GM12873 (cell line): ENCODE measurements at regions not wholly inside any gene's neighbourhood (a gene's known extent, or its start where the extent isn't known, plus 50 kb on each side); places are given as distances from the start of the nearest gene placed in this dataset.

Experiments used
- TF ChIP-seq, protein P1 (sequence below): IDR thresholded peaks from 2 replicates; pipeline ENCODE4 v1.5.1; 2012; ENCODE audit warnings: low read depth, mild to moderate bottlenecking, moderate library complexity, low read length, control low read depth; ENCODE audit not compliant: insufficient read depth; ENCODE audit errors: missing control alignments

DNA sequence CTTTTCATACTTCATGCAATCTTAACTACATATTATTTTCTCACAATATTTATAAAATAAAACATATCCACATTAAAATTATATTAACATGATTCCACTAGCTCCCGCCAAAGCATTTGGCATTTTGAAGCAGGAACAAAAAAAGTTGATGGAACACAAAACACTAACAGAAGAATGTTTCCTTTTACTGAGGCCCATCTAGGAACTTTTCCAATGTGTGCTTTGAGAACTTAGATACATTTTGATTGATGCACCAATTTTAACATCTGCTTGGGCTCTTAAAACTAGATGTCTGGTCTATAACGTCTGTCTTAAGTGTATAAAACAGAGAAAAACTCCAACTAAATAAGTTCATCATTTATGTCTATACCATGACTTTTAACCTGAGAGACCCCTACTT lies 1214.8 kb downstream of the SORCS1 start:
- TF ChIP-seq, protein P1, sequence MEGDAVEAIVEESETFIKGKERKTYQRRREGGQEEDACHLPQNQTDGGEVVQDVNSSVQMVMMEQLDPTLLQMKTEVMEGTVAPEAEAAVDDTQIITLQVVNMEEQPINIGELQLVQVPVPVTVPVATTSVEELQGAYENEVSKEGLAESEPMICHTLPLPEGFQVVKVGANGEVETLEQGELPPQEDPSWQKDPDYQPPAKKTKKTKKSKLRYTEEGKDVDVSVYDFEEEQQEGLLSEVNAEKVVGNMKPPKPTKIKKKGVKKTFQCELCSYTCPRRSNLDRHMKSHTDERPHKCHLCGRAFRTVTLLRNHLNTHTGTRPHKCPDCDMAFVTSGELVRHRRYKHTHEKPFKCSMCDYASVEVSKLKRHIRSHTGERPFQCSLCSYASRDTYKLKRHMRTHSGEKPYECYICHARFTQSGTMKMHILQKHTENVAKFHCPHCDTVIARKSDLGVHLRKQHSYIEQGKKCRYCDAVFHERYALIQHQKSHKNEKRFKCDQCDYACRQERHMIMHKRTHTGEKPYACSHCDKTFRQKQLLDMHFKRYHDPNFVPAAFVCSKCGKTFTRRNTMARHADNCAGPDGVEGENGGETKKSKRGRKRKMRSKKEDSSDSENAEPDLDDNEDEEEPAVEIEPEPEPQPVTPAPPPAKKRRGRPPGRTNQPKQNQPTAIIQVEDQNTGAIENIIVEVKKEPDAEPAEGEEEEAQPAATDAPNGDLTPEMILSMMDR, result no peak

DNA sequence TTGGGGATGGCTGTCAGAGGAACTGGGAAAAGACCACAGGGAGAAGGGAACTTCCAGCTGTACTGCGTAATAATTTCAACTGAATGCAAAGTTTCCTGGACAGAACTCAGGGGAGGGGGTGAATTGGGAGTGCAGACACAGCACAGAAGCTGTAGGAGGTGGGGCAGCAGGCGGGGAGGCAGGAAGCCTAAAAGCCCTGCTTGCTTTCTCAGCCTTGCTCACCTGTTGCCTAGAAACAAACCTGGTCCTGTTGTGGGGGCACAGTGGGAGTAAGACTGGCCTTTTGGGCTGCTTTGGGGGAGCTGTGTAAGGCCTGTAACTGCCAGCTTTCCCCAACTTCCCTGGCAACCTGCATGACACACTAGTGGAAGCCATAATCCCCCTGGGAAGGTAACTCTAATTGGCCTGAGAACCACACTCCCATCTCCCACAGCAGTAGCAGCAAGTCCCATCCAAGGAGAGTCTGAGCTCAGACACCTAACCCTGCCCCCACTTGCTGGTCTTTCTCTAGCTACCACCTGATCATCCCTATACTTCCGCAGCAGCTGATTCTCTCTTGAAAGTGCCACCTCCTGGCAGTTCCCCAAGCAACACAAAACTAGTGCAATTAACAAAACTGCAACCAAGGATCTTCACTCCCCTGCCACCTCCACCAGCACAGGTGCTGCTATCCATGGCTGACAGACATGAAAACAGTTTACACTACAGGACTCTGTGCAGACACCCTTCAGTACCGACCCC lies 1239.3 kb downstream of the SORCS1 start:
- TF ChIP-seq, protein P1, result no peak

DNA sequence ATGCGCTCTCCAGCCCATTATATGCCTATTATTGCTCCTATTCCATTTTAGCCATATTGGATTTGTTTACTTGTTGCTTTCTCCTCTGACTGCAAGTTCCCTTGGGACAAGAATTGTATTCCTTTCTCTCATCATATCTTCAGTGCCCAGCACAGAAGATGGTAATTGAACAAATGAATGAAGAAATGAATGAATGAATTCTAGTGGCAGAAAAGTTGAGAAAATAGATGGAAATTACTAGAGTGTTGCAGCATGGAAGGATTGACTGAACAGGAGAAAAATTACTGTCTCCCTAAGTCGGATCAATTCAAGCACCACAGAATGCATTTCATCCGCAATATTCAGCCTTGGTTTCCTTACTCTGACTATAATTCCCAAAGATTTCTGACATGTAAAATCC lies 1243.2 kb downstream of the SORCS1 start:
- TF ChIP-seq, protein P1, result no peak

DNA sequence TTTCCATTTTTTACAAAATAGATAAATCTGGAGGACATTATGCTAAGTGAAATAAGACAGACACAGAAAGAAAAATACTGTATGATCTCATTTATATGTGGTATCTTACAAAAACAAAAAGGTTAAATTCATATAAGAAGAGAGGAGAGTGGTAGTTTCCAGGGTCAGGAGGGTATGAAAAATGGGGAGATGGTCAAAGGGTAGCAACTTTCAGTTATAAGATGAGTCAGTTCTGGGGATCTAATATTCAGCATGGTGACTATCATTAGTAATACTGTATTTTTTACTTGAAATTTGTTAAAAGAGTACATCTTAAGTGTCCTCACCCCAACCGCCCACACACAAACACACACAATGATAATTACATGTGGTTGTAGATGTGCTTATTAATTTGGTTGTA lies 1250.1 kb downstream of the SORCS1 start:
- TF ChIP-seq, protein P1, result no peak

DNA sequence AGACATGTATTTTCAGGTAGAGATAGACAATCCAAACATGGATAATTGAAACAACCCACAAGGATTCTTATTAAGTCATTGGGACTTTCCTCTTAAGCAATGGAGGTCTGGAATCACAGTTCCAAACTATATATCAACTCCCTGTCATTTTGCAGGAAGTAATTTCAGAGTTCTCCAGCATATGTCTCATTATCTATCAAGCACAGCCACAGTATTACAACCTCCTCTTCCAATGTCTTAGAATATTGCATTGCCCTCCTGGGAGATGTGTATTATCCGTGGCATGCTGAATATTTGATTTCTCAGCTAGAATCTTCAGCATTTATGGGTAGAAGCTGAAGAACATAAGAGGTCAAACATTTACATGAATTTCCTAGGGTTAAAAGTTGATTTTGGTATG lies 1255.8 kb downstream of the SORCS1 start:
- TF ChIP-seq, protein P1, result no peak

DNA sequence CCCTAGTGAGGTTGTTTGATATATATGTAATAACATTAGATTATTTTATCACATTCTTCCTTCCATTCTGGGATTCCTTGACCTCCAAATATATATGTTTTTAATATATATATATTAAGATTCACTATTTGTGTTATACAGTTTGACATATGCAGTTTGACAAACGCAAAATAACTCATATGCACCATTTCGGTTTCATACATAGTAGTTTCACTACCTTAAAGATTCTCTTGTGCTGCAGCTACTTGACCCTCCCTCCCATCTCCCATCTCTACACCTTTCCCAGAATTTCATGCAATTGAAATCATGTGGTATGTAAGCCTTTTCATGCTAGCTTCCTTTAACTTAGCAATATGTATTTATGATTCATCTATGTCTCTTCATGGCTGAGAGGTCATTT lies 1244.4 kb downstream of the SORCS3 start:
- TF ChIP-seq, protein P1, result no peak

DNA sequence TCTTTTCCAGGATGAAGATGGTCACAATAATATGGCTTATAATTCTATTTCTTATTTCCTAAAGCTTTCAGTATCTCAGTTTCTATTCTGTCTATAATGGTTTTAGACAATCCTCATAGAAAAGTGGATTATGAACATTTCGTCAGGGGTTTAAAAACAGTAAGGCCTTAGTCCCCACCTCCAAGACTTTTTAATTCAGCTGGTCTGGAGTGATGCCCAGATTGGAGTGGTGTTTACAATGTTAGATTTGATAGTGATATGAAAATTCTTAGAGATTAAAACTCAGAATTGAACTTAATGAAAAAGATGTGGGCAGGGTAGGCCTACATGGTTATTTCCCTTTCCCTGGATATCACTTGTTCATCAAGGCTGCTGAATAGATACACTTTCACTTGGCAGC lies 1238.3 kb downstream of the SORCS3 start:
- TF ChIP-seq, protein P1, result no peak
